Tibial nerve (tissue), 4 donors: ENCODE measurements at regions not wholly inside any gene's neighbourhood (a gene's known extent, or its start where the extent isn't known, plus 50 kb on each side); places are given as distances from the start of the nearest gene placed in this dataset.

Source experiments
- DNase-seq, 2 donors: peaks; one replicate each; pipeline ENCODE4 v3.0.0-alpha.2; 2019; ENCODE audit warnings: low spot score in 2 of 2
- H3K27ac ChIP-seq, 4 donors: fragments of 200-600 bp; sonication (generic) in 3 of 4; one replicate each; pipeline ENCODE4 v1.5.1; 2017 to 2019; ENCODE audit warnings: mild to moderate bottlenecking in 1 of 4
- H3K27me3 ChIP-seq, 2 donors: fragments of 200-600 bp; sonication (generic) in 1 of 2; one replicate each; pipeline versions ENCODE4 v1.5.1 to v1.6.0; 2017 to 2019
- H3K36me3 ChIP-seq, 3 donors: fragments of 200-600 bp; sonication (generic); one replicate each; pipeline ENCODE4 v1.5.1; 2018 to 2019
- H3K4me1 ChIP-seq, 4 donors: fragments of 200-600 bp; sonication (generic) in 3 of 4; one replicate each; pipeline ENCODE4 v1.5.1; 2017 to 2019
- H3K4me3 ChIP-seq, 4 donors: fragments of 200-600 bp; sonication (generic) in 3 of 4; one replicate each; pipeline ENCODE4 v1.5.1; 2017 to 2019; ENCODE audit warnings: mild to moderate bottlenecking in 1 of 4, moderate library complexity in 1 of 4
- H3K9me3 ChIP-seq, 4 donors: fragments of 200-600 bp; sonication (generic) in 3 of 4; one replicate each; pipeline ENCODE4 v1.5.1; 2017 to 2019
- CTCF ChIP-seq, 5 experiments: fragments of 200-600 bp in 3 of 5; fragments of 450-650 bp in 2 of 5; sonication (generic) in 3 of 5; IDR thresholded peaks; one replicate each; pipeline ENCODE4 v1.5.1; 2016 to 2019; ENCODE audit warnings: antibody characterized with exemption in 5 of 5, mild to moderate bottlenecking in 3 of 5, moderate library complexity in 2 of 5
- EP300 ChIP-seq, 2 donors: sonication (generic); formaldehyde crosslinking; IDR thresholded peaks; one replicate each; pipeline ENCODE4 v1.6.1; 2017; ENCODE audit warnings: antibody characterized with exemption in 2 of 2, mild to moderate bottlenecking in 1 of 2
- POLR2A ChIP-seq, 2 donors: fragments of 450-650 bp; IDR thresholded peaks; one replicate each; pipeline ENCODE4 v1.6.1; 2017; ENCODE audit warnings: antibody characterized with exemption in 2 of 2, mild to moderate bottlenecking in 2 of 2, moderate library complexity in 2 of 2
- WGBS, 2 donors: methylation state at CpG; one replicate each; pipeline ENCODE4 v1.1.5; 2018; 5-methylcytosine and 5-hydroxymethylcytosine counted together

- no peaks in the 10 kb centered on the region for H3K4me1 ChIP-seq
- no peaks in the 10 kb centered on the region for H3K36me3 ChIP-seq
- H3K27ac ChIP-seq, result no peak overlapping the region
- H3K27me3 ChIP-seq, result no peaks in the 10 kb centered on the region
- no peak overlapping the region for H3K4me3 ChIP-seq
- H3K9me3 ChIP-seq, result no peaks in the 10 kb centered on the region
- WGBS, 2 donors, result 43 to 71% methylated on average over 1 of the region's 1 CpG
- no peak for DNase-seq
- no peak for TF ChIP-seq POLR2A (IDR thresholded peaks at IDR 0.05)
- no peak for TF ChIP-seq EP300 (IDR thresholded peaks at IDR 0.05)
- TF ChIP-seq CTCF (IDR thresholded peaks at IDR 0.05), result no peak
These were observed 746.6 kb upstream of the NXPH2 start for GRCh38 chr2:139526781-139527180.

GRCh38 chr2:139518321-139518720, 738.1 kb upstream of the NXPH2 start:
- TF ChIP-seq EP300 (IDR thresholded peaks at IDR 0.05), result no peak
- H3K4me1 ChIP-seq, result no peaks in the 10 kb centered on the region
- WGBS, 2 donors, result 89 to 92% methylated on average over 5 of the region's 5 CpGs

GRCh38 chr2:139514951-139515350, 734.8 kb upstream of the NXPH2 start:
- Histone ChIP-seq H3K4me3 (no peak overlapping the region), H3K36me3 (no peaks in the 10 kb centered on the region), H3K27ac (no peak overlapping the region), H3K4me1 (no peaks in the 10 kb centered on the region), H3K9me3 (no peaks in the 10 kb centered on the region), H3K27me3 (no peaks in the 10 kb centered on the region)
- no peak for DNase-seq
- 67 to 72% methylated on average over 5 of the region's 5 CpGs for WGBS, 2 donors
- no peak for TF ChIP-seq POLR2A (IDR thresholded peaks at IDR 0.05)
- TF ChIP-seq CTCF (IDR thresholded peaks at IDR 0.05), result no peak
- no peak for TF ChIP-seq EP300 (IDR thresholded peaks at IDR 0.05)

More at GRCh38 chr2:139518321-139518720, 738.1 kb upstream of the NXPH2 start:
- no peak for DNase-seq
- Histone ChIP-seq H3K27me3 (no peaks in the 10 kb centered on the region), H3K9me3 (no peaks in the 10 kb centered on the region), H3K27ac (no peak overlapping the region), H3K36me3 (no peaks in the 10 kb centered on the region), H3K4me3 (no peak overlapping the region)

GRCh38 chr2:139495851-139496250, 715.7 kb upstream of the NXPH2 start:
- no peak overlapping the region for H3K4me3 ChIP-seq

GRCh38 chr2:139492131-139492680, 712.0 kb upstream of the NXPH2 start:
- Histone ChIP-seq H3K27ac (no peak overlapping the region), H3K27me3 (no peaks in the 10 kb centered on the region), H3K9me3 (no peaks in the 10 kb centered on the region), H3K4me1 (no peaks in the 10 kb centered on the region), H3K4me3 (no peak overlapping the region), H3K36me3 (no peaks in the 10 kb centered on the region)
- TF ChIP-seq CTCF (IDR thresholded peaks at IDR 0.05), result no peak
- no peak for TF ChIP-seq POLR2A (IDR thresholded peaks at IDR 0.05)
- no peak for TF ChIP-seq EP300 (IDR thresholded peaks at IDR 0.05)
- no peak for DNase-seq
- 67 to 91% methylated on average over 1 of the region's 1 CpG for WGBS, 2 donors

More at GRCh38 chr2:139495851-139496250, 715.7 kb upstream of the NXPH2 start:
- Histone ChIP-seq H3K36me3 (no peaks in the 10 kb centered on the region), H3K27ac (no peak overlapping the region), H3K27me3 (no peaks in the 10 kb centered on the region), H3K4me1 (no peaks in the 10 kb centered on the region), H3K9me3 (peaks cover 0 to 19% (median 0%) of the 10 kb centered on the region in 4 donors)
- DNase-seq, result no peak
- WGBS, 2 donors, result 78 to 82% methylated on average over 3 of the region's 3 CpGs
- TF ChIP-seq POLR2A (IDR thresholded peaks at IDR 0.05) (no peak), EP300 (IDR thresholded peaks at IDR 0.05) (no peak), CTCF (IDR thresholded peaks at IDR 0.05) (no peak)
